ENCODE measurements at regions not wholly inside any gene's neighbourhood (a gene's known extent, or its start where the extent isn't known, plus 50 kb on each side); places are given as distances from the start of the nearest gene placed in this dataset.

DNA sequence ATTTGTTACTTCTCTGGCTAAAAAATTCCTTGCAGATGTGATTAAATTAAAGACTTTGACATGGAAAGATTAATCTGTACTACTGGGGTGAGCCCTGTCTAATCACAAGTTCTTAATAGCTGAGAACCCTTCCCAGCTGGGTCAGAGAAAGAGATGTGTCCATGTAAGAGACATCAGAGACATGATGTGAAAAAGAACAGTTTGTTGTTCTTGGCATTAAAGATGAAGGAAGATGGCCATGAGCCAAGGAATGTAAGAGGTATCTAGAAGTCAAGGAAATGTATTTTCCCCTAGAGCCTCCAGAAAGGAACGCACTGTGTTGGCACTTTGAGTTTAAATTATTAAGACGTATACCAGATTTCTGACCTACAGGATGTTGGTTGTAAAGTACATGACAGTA, 1271.5 kb upstream of the PRMT6 start:
- TF ChIP-seq, protein P1, sequence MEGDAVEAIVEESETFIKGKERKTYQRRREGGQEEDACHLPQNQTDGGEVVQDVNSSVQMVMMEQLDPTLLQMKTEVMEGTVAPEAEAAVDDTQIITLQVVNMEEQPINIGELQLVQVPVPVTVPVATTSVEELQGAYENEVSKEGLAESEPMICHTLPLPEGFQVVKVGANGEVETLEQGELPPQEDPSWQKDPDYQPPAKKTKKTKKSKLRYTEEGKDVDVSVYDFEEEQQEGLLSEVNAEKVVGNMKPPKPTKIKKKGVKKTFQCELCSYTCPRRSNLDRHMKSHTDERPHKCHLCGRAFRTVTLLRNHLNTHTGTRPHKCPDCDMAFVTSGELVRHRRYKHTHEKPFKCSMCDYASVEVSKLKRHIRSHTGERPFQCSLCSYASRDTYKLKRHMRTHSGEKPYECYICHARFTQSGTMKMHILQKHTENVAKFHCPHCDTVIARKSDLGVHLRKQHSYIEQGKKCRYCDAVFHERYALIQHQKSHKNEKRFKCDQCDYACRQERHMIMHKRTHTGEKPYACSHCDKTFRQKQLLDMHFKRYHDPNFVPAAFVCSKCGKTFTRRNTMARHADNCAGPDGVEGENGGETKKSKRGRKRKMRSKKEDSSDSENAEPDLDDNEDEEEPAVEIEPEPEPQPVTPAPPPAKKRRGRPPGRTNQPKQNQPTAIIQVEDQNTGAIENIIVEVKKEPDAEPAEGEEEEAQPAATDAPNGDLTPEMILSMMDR (IDR thresholded peaks at IDR 0.05; ENCODE audit: borderline replicate concordance, control extremely low read depth, extremely low read depth, insufficient read depth, missing control alignments), result no peak
- no peak for DNase-seq (ENCODE audit: low spot score)
- in situ Hi-C loops (cut with MboI; ENCODE audit: low sequenced_read_pairs, unreplicated experiment), result loop anchor here (25.0 kb wide), 1 partner anchor 998 kb away; no protein-coding TSS in a partner anchor

DNA sequence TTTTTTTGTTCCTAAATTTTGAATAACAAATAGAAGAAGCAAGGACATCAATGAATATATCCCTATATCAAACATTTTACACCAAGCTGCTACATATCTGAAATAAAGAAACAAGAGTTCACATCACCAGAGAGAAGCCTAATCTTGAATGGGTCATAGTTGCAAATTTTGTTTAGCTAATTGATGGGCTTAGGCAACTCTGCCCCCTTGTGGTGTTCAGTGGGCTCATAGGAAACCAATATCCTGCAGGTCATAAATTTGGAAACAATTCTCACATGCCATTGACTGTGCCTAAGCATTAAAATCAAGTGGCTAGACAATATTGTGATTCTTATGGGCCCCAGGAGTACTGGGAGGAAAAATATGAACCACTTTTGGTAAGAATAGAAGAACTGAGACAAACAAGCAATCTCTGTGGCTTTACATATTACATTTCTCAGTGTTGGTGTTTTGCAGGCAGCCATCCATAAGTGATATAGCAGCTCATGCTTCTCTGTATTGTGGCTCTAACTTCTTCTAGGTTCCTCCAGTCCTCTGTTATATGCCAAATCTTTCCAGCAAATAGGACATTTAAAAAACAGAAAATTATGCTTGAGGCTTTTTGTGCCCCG, 1262.8 kb upstream of the PRMT6 start:
- peak; percentile 46 for DNase-seq (ENCODE audit: low spot score)
- TF ChIP-seq, protein P1 (IDR thresholded peaks at IDR 0.05; ENCODE audit: borderline replicate concordance, control extremely low read depth, extremely low read depth, insufficient read depth, missing control alignments), result peak; percentile 60
- in situ Hi-C loops (cut with MboI; ENCODE audit: low sequenced_read_pairs, unreplicated experiment), result loop anchor here (25.0 kb wide), 1 partner anchor 1006 kb away; no protein-coding TSS in a partner anchor

DNA sequence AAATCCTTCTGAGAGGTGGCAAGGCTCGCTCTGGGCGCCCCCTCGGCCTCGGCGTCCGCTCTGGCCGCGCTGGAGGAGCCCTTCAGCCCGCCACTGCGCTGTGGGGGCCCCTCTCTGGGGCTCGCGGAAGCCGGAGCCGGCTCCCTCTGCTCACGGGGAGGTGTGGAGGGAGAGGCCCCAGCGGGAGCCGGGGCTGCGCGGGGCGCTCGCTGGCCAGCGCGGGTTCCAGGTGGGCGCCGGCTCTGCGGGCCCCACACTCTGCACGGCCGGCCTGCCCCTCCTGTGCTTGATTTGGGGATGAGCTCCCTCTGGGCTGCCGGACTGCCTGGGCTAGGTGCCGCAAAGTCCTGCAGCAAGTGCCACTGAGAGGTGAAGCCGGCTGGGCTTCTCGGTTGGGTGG, 1260.7 kb upstream of the PRMT6 start:
- no peak for DNase-seq (ENCODE audit: low spot score)
- in situ Hi-C loops (cut with MboI; ENCODE audit: low sequenced_read_pairs, unreplicated experiment), result loop anchor here (25.0 kb wide), 1 partner anchor 1008 kb away; no protein-coding TSS in a partner anchor
- TF ChIP-seq, protein P1 (IDR thresholded peaks at IDR 0.05; ENCODE audit: borderline replicate concordance, control extremely low read depth, extremely low read depth, insufficient read depth, missing control alignments), result no peak

DNA sequence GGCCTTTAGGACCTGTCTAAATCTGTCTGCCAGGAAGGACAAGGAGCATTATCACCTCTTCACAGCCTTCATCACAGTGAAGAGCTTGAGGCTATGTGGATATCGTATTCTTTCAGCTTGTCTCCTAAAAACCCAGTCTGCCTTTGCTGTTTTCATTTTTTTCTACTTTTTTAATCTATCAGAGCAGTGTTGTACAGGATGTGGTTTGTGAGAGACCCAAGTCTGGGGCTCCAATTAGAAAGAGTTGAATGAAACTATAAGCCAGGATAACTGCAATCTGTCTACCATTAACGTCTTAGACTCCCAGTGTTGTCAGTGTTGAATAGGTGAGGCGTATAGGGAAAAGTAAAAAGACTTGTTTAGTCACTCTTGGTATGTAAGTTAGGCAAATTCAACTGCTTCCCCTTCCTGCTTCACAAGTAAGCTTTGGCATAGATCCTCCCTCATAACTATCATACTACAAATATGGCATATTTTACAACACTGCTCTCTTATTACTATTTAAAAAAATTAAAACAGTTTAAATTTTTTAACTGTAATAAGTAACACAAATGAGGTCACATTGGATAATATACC, 1225.8 kb upstream of the PRMT6 start:
- in situ Hi-C loops (cut with MboI; ENCODE audit: low sequenced_read_pairs, unreplicated experiment), result no loop called here
- TF ChIP-seq, protein P1 (IDR thresholded peaks at IDR 0.05; ENCODE audit: borderline replicate concordance, control extremely low read depth, extremely low read depth, insufficient read depth, missing control alignments), result no peak
- no peak for DNase-seq (ENCODE audit: low spot score)

DNA sequence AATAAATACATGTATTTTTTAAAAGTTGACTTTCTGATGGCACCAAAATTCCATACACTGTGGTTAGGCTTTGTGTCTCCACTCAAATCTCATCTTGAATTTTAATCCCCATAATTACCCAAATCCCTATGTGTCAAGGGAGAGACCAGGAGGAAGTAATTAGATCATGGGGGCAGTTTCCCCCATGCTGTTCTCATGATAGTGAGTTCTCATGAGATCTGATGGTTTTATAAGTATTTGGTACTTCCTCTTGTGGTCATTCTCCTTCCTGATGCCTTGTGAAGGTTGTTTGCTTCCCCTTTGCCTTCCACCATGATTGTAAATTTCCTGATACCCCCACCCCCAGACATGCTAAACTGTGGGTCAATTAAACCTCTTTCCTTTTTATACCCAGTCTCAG, 1218.4 kb upstream of the PRMT6 start:
- no peak for DNase-seq (ENCODE audit: low spot score)
- TF ChIP-seq, protein P1 (IDR thresholded peaks at IDR 0.05; ENCODE audit: borderline replicate concordance, control extremely low read depth, extremely low read depth, insufficient read depth, missing control alignments), result no peak
- in situ Hi-C loops (cut with MboI; ENCODE audit: low sequenced_read_pairs, unreplicated experiment), result no loop called here

DNA sequence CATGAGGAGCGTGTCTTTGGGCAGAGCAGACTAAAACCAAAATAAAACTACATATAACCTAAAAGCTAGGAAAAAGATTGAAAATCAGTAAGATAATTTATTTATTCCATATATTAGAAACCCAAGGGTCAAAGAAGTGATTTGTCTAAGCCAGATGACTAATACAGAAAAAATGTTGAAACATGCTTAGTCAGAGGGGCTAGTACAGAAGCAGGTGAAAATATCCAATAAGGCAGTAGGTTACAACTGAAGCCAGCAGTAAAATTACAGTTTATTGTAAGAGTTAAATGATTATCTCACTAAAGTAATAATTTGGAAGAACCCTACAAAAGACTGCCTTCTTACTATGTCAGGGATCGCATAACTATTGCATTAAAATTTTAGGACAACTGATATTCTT, 1190.9 kb upstream of the PRMT6 start:
- in situ Hi-C loops (cut with MboI; ENCODE audit: low sequenced_read_pairs, unreplicated experiment), result no loop called here
- TF ChIP-seq, protein P1 (IDR thresholded peaks at IDR 0.05; ENCODE audit: borderline replicate concordance, control extremely low read depth, extremely low read depth, insufficient read depth, missing control alignments), result no peak
- no peak for DNase-seq (ENCODE audit: low spot score)

Measured in GM13976 (cell line).